Fibroblast of lung (primary cell): ENCODE measurements at regions not wholly inside any gene's neighbourhood (a gene's known extent, or its start where the extent isn't known, plus 50 kb on each side); places are given as distances from the start of the nearest gene placed in this dataset.

Experiments used
- DNase-seq, 2 donors: peaks; one replicate each; pipeline versions ENCODE4 v3.0.0 to v3.0.0-alpha.2; 2010; ENCODE audit warnings: low read depth in 2 of 2
- H2AFZ ChIP-seq: 2 replicates; pipeline ENCODE4 v1.5.1; 2012; ENCODE audit warnings: low read length, control low read depth, inconsistent platforms
- H3K27ac ChIP-seq: 2 replicates; pipeline ENCODE4 v1.5.1; 2011; ENCODE audit warnings: low read length, control low read depth; ENCODE audit not compliant: insufficient read depth
- H3K27me3 ChIP-seq: 2 replicates; pipeline ENCODE4 v1.5.1; 2011; ENCODE audit warnings: mild to moderate bottlenecking, low read length; ENCODE audit not compliant: control insufficient read depth, insufficient read depth
- H3K36me3 ChIP-seq: 2 replicates; pipeline ENCODE4 v1.5.1; 2011; ENCODE audit warnings: low read length; ENCODE audit not compliant: control insufficient read depth, insufficient read depth
- H3K4me1 ChIP-seq: 2 replicates; pipeline ENCODE4 v1.5.1; 2011; ENCODE audit warnings: low read length; ENCODE audit not compliant: control insufficient read depth, insufficient read depth; ENCODE audit errors: extremely low read depth
- H3K4me2 ChIP-seq: 2 replicates; pipeline ENCODE4 v1.5.1; 2011; ENCODE audit warnings: low read length, control low read depth; ENCODE audit not compliant: insufficient read depth; ENCODE audit errors: extremely low read depth
- H3K4me3 ChIP-seq, 4 experiments: fragments of 200-600 bp in 1 of 4; sonication (generic) in 1 of 4; replicated peaks in 1 of 4; 2 replicates each; pipeline ENCODE4 v1.5.1; 2011 to 2016; ENCODE audit warnings: low read length in 4 of 4, low read depth in 3 of 4, mild to moderate bottlenecking in 3 of 4, control low read depth in 2 of 4, inconsistent platforms in 1 of 4, mixed read lengths in 1 of 4; ENCODE audit not compliant: insufficient read depth in 1 of 4; ENCODE audit errors: control extremely low read depth in 1 of 4
- H3K79me2 ChIP-seq: 2 replicates; pipeline ENCODE4 v1.5.1; 2012; ENCODE audit warnings: mild to moderate bottlenecking, low read length, inconsistent platforms; ENCODE audit not compliant: control insufficient read depth, insufficient read depth
- H3K9ac ChIP-seq: 2 replicates; pipeline ENCODE4 v1.5.1; 2011; ENCODE audit warnings: mild to moderate bottlenecking, low read length, control low read depth; ENCODE audit not compliant: insufficient read depth
- H3K9me3 ChIP-seq: 2 replicates; pipeline ENCODE4 v1.5.1; 2012; ENCODE audit warnings: low read depth, low read length; ENCODE audit not compliant: control insufficient read depth, insufficient read depth
- H4K20me1 ChIP-seq: 2 replicates; pipeline ENCODE4 v1.5.1; 2011; ENCODE audit warnings: low read length; ENCODE audit not compliant: control insufficient read depth, insufficient read depth; ENCODE audit errors: extremely low read depth
- CTCF ChIP-seq, 2 donors: IDR thresholded peaks in 1 of 2; conservative IDR thresholded peaks in 1 of 2; 1 replicate in 1 of 2; 2 replicates in 1 of 2; pipeline ENCODE4 v1.5.1; 2011 to 2012; ENCODE audit warnings: low read length in 2 of 2, control low read depth in 1 of 2, inconsistent platforms in 1 of 2, low read depth in 1 of 2, mild to moderate bottlenecking in 1 of 2
- EZH2 ChIP-seq: IDR thresholded peaks from 2 replicates; pipeline ENCODE4 v1.5.1; 2012; ENCODE audit warnings: low read length, control low read depth, mild to moderate bottlenecking; ENCODE audit errors: missing control alignments

GRCh38 chr15:38750786-38751185, 186.2 kb upstream of the RASGRP1 start:
- H2AFZ ChIP-seq = no peak overlapping the region
- H3K4me2 ChIP-seq = no peak overlapping the region
- no peaks in the 10 kb centered on the region for H3K79me2 ChIP-seq
- H3K9me3 ChIP-seq = no peaks in the 10 kb centered on the region
- TF ChIP-seq CTCF (conservative IDR thresholded peaks at IDR 0.05 in 1 of 2, IDR thresholded peaks at IDR 0.05 in 1 of 2; ENCODE audit: low read depth in 1 of 2, low read length in 2 of 2) (no peak), EZH2 (no peak)
- H3K27ac ChIP-seq = no peak overlapping the region
- no peaks in the 10 kb centered on the region for H3K4me1 ChIP-seq
- DNase-seq = peak in 1 of 2 donors; percentile 33
- H4K20me1 ChIP-seq = no peaks in the 10 kb centered on the region
- H3K4me3 ChIP-seq = no peak overlapping the region
- no peak overlapping the region for H3K9ac ChIP-seq
- no peaks in the 10 kb centered on the region for H3K27me3 ChIP-seq
- no peaks in the 10 kb centered on the region for H3K36me3 ChIP-seq

GRCh38 chr15:38755718-38756117, 191.1 kb upstream of the RASGRP1 start:
- no peaks in the 10 kb centered on the region for H3K79me2 ChIP-seq
- H3K36me3 ChIP-seq = no peaks in the 10 kb centered on the region
- no peak overlapping the region for H3K27ac ChIP-seq
- no peaks in the 10 kb centered on the region for H4K20me1 ChIP-seq
- no peak overlapping the region for H3K4me3 ChIP-seq
- no peak overlapping the region for H3K4me2 ChIP-seq
- H3K9me3 ChIP-seq = no peaks in the 10 kb centered on the region
- H3K4me1 ChIP-seq = peaks cover 3% of the 10 kb centered on the region
- H3K9ac ChIP-seq = no peak overlapping the region
- H3K27me3 ChIP-seq = no peaks in the 10 kb centered on the region
- no peak for DNase-seq
- TF ChIP-seq CTCF (conservative IDR thresholded peaks at IDR 0.05 in 1 of 2, IDR thresholded peaks at IDR 0.05 in 1 of 2; ENCODE audit: low read depth in 1 of 2, low read length in 2 of 2) (no peak), EZH2 (no peak)
- H2AFZ ChIP-seq = no peak overlapping the region

GRCh38 chr15:38756441-38756840, 191.8 kb upstream of the RASGRP1 start:
- Histone ChIP-seq H3K4me1 (peaks cover 3% of the 10 kb centered on the region), H2AFZ (no peak overlapping the region), H3K4me3 (no peak overlapping the region), H3K9ac (no peak overlapping the region), H3K4me2 (no peak overlapping the region), H3K36me3 (no peaks in the 10 kb centered on the region), H3K27ac (no peak overlapping the region), H3K9me3 (no peaks in the 10 kb centered on the region), H4K20me1 (no peaks in the 10 kb centered on the region), H3K27me3 (no peaks in the 10 kb centered on the region), H3K79me2 (no peaks in the 10 kb centered on the region)
- no peak for TF ChIP-seq EZH2
- no peak for TF ChIP-seq CTCF (conservative IDR thresholded peaks at IDR 0.05 in 1 of 2, IDR thresholded peaks at IDR 0.05 in 1 of 2; ENCODE audit: low read depth in 1 of 2, low read length in 2 of 2)
- DNase-seq = no peak
